GM20431 (cell line): ENCODE measurements at regions not wholly inside any gene's neighbourhood (a gene's known extent, or its start where the extent isn't known, plus 50 kb on each side); places are given as distances from the start of the nearest gene placed in this dataset.

Experiments
- in situ Hi-C: fragments of 300-500 bp; cut with MseI, MboI; formaldehyde crosslinking; loops from one replicate; pipeline ENCODE4 v1.15.0; 2020; ENCODE audit warnings: low sequenced_read_pairs; ENCODE audit not compliant: unreplicated experiment

DNA sequence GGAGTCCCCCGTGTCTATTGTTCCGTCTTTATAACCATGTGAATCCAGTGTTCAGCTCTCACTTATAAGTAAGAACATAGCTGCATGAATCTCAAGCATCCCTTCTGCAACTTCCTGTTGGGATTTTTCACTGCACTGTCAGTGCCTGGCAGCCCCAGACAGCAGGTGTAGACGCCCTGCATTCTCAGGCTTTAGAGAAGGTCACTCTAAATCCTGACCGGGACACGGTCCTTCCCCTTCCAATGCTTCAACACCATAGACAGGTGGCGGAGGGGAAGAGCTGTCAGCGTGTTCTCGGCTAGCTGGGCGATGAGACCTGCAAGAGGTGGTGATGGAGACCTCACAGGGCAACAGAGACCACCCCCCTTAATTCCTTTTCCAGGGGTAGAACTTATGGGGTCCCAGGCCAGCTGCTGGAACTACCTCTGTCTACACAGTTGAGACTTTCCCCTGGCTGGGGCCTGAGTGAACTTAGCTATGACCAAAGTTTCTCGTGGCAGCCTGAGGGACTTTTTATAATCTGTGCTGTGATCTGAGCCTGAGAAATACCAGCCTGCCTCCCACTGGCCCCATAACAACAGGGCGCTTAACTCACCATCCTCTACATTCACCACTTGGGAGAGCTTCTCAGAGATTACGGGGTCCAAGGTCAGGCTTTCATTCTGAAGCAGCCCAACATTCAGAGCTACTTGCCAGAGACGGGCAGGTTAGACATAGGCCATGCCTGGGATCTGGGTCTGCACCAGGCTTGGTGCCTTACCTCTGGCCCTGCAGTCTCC lies 143.2 kb upstream of the TNRC6C start:
- in situ Hi-C loops, result no loop called here

DNA sequence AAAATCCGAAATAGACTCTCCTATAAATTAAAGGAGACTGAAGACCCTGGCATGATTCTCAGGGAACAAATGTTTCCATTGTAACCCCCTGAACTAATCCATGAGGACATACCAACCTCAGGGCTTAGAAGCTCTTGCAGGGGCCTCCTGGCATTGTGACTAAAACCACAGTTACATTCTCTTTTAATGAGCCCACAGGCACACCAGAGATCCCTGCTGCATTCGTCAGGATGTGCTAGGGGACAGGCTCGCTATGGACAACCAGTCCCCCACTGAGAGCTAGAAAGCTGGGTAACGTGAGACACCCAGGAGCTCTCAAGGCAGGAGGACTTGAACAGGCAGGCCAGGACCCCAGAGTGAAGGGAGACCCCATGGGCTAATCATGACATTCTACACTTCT lies 140.6 kb upstream of the TNRC6C start:
- in situ Hi-C loops, result no loop called here

DNA sequence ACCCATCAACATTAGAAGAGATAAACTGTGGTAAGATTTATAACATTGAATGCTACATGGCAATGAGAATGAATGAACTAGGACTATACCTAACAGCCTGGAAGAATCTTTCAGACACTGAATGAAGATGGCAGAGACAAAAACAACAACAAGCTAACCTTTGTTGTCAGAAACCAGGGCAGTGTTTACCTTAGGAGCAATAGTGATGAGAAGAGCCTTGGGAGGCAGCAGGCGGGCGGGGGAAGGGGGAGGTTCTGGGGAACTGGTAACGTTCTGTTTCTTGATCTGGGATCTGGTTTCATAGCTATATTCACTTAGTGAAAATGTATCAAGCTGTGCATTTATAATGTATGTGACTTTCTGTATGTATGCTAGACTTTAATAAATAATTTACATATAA lies 139.0 kb upstream of the TNRC6C start:
- in situ Hi-C loops, result no loop called here

DNA sequence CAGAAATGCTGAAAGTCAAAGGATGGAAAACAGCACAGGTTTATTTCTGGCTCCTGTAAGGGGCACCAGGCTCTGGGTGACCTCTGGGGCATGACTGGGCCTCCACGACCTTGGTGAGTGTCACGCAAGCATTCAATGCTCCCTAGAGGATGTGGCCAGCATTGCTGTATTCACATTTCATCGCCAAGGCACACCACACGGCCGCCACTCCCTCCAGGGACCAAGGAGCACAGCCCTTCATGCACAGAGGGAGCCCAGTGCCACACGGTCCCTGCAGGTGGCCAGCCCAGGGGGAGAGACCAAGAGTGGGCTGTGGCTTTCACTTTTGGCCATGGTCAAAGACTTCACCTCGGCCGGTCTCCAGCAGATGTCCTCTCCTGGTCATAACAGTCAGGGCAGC lies 137.4 kb upstream of the TNRC6C start:
- in situ Hi-C loops, result no loop called here

DNA sequence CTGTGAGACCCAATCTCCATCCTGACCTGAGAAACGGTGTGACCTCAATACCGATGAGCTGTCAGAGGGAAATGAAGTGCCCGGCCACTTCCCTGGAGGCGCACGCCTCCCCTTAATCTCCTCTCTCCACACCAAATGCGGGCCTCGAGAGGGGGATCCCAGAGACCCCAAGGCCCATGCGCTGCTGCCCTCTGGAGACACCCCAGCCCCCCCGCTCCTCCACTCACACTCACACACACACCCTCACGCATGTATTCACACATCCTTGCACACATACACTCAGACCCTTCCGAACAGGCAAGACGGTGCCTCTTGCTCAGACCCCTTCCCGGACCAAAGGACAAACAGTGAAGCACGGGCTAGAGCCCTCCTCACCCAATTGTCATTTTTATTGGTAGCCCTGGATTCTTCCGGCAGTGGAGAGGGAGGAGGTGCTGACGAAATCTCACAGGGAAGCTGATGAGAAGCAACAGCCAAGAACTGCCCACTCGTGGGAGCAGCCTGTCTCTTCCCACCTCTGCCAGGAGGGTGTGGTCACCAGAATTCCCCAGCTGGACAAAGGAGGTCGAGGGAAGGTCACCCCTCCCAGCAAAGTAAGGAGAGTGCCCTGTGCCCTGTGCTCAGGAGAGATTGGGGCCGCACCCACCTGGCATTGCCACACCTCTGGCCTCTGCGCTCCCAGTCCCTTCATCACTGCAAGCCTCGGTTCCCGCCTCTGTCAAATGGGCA lies 136.0 kb upstream of the TNRC6C start:
- in situ Hi-C loops, result no loop called here

GRCh38 chr17:77824102-77824779 lies 134.3 kb upstream of the TNRC6C start:
- in situ Hi-C loops, result no loop called here

DNA sequence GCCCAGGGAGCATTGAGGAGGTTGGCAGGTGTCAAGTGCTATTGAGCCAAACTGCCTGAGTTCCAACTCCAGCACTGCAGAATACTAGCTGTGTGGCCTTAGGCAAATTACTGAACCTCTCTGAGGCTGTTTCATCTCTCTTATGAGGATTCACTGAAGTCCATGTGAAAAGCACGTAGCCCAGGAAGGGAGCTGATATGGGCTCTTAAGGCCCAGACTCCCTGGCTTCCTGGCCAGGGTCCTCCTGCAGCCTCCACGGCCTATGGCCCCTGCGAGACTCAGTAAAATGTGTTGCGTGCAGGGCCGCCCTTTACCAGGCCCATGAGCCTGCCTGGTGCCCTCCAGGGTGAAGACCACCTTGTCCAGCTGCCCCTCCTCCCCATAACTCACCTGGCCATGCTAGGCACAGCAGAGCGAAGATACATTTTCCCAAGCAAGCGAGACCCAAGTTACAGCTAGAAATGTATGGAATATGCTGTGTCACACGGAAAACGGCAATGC lies 133.7 kb upstream of the TNRC6C start:
- in situ Hi-C loops, result no loop called here

DNA sequence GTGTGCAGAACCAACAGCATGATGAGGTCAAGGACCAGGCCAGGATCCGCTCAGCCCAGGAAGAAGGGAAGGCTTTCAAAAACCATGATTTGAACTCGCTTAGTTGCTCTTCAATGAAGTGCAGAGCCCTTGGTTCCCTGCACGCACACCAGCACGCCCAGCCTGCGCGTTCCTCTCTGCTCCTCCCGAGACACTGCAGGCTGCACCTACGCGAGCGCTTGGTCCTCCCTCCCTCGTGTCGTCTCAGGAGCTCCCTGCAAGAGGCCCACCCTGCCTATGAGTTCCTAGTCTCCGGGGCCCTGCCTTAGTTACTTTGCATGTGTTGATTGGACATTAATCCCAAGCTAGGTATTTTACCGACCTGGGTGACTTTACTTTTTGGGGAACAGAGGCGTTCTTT lies 132.9 kb upstream of the TNRC6C start:
- in situ Hi-C loops, result no loop called here

- in situ Hi-C loops, result no loop called here
Measured at GRCh38 chr17:77826132-77826873, 132.2 kb upstream of the TNRC6C start.

DNA sequence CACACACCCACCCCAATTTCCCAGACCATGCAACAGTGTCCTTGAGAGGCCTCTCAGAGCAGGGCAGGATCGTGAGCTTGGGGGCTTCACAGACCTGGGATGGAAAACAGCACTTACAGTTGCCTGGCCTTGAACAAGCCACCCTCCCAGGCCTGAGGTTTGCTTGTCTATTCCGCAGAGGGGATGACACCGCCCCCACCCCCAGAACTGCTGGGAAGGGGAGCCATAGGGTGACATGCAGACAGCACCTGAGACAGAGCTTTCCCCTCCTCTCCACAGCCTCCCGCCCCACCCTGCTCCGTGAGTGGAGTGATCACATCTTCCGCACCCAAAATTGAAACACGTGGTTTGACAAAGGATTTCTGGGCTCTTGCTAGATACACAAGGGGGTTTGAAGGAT lies 131.5 kb upstream of the TNRC6C start:
- in situ Hi-C loops, result no loop called here

GRCh38 chr17:77827511-77827910 lies 131.0 kb upstream of the TNRC6C start:
- in situ Hi-C loops, result no loop called here

DNA sequence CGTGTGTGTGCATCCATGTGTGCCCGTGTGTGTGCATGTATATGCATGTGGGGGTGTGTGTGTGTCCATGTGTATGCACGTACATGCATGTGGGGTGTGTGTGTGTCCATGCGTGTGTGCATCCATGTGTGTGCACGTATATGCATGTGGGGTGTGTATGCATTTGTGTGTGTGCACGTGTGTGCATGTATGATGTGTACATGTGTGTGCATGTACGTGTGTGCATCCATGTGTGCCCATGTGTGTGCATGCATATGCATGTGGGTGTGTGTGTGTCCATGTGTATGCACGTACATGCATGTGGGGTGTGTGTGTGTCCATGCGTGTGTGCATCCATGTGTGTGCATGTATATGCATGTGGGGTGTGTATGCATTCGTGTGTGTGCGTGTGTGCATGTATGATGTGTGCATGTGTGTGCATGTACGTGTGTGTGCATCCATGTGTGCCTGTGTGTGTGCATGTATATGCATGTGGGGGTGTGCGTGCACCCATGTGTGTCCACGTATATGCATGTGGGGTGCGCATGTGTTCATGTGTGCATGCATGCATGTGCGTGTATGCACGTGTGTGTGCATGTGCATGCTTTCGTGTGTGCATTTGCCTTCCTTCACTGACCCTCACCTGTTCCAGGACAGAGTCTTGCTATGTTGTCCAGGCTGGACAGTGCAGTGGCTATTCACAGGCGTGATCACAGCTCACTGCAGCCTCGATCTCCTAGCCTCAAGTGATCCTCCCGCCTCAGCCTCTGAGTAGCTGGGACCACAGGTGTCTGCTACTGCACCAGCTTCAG lies 129.6 kb upstream of the TNRC6C start:
- in situ Hi-C loops, result no loop called here

- in situ Hi-C loops, result no loop called here
Measured at GRCh38 chr17:77829843-77830799, 128.4 kb upstream of the TNRC6C start.

DNA sequence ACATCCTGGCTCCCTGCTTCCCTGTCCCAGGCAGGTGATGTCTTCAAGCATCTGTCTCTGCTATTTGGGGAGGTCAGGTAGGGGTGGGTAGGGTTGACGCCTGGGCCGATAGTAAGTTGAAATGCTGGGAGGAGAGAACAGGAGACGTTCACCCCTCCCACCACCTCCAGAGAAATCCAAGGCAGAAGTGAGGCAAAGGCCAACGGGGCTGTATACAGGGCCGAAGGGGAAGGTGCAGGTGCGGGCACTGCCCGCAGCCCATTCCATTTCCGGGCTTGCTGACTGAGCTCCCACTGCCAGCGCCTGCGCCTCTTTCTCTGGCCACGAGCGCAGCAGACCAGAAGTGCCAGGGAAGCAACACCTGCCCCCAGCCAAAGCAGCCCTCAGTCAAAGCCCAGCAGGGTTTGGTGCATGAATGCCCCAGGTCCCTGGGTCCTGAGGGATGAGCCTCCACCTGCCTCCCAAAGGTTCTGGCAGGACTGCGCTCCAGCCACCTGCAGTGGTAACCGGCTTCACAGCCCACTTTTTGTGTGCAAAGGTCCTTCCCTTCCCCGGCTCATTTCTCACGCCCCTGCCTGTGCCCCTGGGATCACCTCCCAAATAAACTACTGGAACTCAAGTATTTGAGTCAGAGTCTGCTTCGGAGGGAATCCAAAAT lies 127.6 kb upstream of the TNRC6C start:
- in situ Hi-C loops, result no loop called here

GRCh38 chr17:77831474-77832179 lies 126.9 kb upstream of the TNRC6C start:
- in situ Hi-C loops, result no loop called here

DNA sequence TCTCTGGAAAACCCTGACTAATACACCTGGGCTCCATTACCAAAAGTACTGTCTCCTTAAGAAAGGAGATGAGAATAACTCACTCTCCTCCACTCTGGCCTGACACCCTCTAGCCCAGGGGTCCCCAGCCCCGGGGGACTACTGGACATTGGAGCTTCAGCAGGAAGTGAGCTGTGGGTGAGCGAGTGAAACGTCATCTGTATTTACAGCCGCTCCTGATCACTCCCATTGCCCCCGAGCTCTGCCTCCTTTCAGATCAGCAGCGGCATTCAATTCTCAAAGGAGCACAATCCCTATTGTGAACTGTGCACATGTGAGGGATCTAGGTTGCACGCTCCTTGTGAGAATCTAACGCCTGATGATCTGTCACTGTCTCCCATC lies 126.3 kb upstream of the TNRC6C start:
- in situ Hi-C loops, result no loop called here

GRCh38 chr17:77833769-77834168 lies 124.7 kb upstream of the TNRC6C start:
- in situ Hi-C loops, result no loop called here
